Mesothelial cell of epicardium (in vitro differentiated cells): ENCODE measurements at regions not wholly inside any gene's neighbourhood (a gene's known extent, or its start where the extent isn't known, plus 50 kb on each side); places are given as distances from the start of the nearest gene placed in this dataset.
"Not testable (repeated sequence)": the region's sequence is repeated elsewhere in the genome, so short reads cannot be mapped to it uniquely, and the experiment has no call there.

ENCODE experiments used
- DNase-seq, 2 experiments: peaks; one replicate each; pipeline ENCODE4 v3.0.0; 2021; ENCODE audit warnings: low spot score in 2 of 2; ENCODE audit not compliant: unreplicated experiment in 2 of 2
- H3K27ac Mint-ChIP-seq: 2 replicates; pipeline ENCODE4 v1.8.0; 2021; ENCODE audit warnings: mixed read lengths
- H3K27me3 Mint-ChIP-seq: 2 replicates; pipeline ENCODE4 v1.8.0; 2021; ENCODE audit warnings: low read depth, mixed read lengths
- H3K36me3 Mint-ChIP-seq: 2 replicates; pipeline ENCODE4 v1.8.0; 2021; ENCODE audit warnings: mixed read lengths
- H3K4me1 Mint-ChIP-seq: 2 replicates; pipeline ENCODE4 v1.8.0; 2021; ENCODE audit warnings: mixed read lengths
- H3K4me3 Mint-ChIP-seq: 2 replicates; pipeline ENCODE4 v1.8.0; 2021; ENCODE audit warnings: mild to moderate bottlenecking, moderate library complexity, mixed read lengths
- H3K9me3 Mint-ChIP-seq: 2 replicates; pipeline ENCODE4 v1.8.0; 2021; ENCODE audit warnings: mixed read lengths
- TF ChIP-seq, protein P1 (sequence below): fragments of 200-600 bp; sonication (generic); IDR thresholded peaks from one replicate; pipeline ENCODE4 v1.5.0; 2021; ENCODE audit warnings: antibody characterized with exemption; ENCODE audit not compliant: unreplicated experiment

DNA sequence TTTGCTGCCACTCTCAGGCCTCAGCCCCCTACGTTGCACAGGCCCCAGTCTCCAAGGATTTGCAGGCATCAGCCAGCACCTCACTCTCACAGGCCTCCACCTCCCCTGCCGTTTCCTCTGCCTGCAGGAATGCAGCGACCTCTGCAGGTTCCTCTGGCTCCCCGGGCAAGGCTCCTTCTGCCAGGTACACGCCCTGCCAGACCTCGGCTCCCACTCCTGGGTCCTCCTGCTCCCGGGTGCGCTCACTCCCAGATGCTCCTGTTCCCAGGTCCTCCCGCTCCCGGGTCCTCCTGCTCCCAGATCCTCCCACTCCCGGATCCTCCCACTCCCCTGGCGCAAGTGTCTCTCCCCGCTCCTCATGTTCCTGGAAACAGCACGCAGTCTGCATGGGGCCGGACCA, 144.4 kb upstream of the RADX start:
- H3K9me3 Mint-ChIP-seq: peaks cover 16% of the 10 kb centered on the region
- no peaks in the 10 kb centered on the region for H3K36me3 Mint-ChIP-seq
- no peak for DNase-seq
- TF ChIP-seq, protein P1, sequence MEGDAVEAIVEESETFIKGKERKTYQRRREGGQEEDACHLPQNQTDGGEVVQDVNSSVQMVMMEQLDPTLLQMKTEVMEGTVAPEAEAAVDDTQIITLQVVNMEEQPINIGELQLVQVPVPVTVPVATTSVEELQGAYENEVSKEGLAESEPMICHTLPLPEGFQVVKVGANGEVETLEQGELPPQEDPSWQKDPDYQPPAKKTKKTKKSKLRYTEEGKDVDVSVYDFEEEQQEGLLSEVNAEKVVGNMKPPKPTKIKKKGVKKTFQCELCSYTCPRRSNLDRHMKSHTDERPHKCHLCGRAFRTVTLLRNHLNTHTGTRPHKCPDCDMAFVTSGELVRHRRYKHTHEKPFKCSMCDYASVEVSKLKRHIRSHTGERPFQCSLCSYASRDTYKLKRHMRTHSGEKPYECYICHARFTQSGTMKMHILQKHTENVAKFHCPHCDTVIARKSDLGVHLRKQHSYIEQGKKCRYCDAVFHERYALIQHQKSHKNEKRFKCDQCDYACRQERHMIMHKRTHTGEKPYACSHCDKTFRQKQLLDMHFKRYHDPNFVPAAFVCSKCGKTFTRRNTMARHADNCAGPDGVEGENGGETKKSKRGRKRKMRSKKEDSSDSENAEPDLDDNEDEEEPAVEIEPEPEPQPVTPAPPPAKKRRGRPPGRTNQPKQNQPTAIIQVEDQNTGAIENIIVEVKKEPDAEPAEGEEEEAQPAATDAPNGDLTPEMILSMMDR: no peak
- H3K27ac Mint-ChIP-seq: no peak overlapping the region
- no peaks in the 10 kb centered on the region for H3K4me1 Mint-ChIP-seq
- H3K4me3 Mint-ChIP-seq: no peak overlapping the region
- H3K27me3 Mint-ChIP-seq: peaks cover 2% of the 10 kb centered on the region

DNA sequence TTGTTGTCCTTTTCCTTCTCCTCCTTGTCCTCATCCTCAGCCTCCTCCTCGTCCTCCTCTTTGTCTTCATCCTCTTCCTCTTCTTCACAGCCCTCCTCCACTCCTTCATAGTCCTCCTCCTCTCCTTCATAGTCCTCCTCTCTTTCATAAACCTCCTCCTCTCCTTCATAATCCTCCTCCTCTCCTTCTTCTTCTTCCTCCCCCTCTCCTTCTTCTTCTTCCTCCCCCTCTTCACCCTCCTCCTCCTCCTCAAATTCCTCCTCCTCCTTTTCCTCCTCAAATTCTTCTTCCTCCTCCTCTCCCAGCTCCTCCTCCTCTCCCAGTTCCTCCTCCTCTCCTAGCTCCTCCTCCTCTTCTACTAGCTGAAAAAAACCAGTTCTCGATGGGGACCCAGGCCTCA, 143.8 kb upstream of the RADX start:
- no peak overlapping the region for H3K4me3 Mint-ChIP-seq
- H3K27me3 Mint-ChIP-seq: peaks cover 2% of the 10 kb centered on the region
- H3K9me3 Mint-ChIP-seq: peaks cover 16% of the 10 kb centered on the region
- H3K36me3 Mint-ChIP-seq: no peaks in the 10 kb centered on the region
- no peak overlapping the region for H3K27ac Mint-ChIP-seq
- H3K4me1 Mint-ChIP-seq: no peaks in the 10 kb centered on the region
- TF ChIP-seq, protein P1: no peak
- DNase-seq: no peak

DNA sequence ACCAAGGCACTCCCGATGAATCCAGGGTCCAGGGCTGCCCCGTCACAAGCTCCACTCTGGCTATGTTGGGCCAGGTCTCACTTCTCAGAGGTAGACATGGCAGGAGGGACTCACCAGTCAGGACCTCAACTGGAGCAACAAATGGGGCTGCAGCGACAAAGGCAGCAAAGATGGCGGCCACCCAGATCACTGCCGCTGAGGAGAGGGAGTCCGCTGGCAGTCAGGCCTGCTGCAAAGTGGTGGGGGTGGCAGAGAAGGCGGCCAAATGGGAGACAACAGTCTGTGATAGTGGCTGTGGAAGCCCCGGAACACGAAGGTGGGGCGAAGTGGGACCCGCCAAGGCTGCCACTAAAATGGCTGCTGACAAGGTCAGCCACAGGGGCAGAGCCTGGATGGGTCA, 143.3 kb upstream of the RADX start:
- no peak overlapping the region for H3K4me3 Mint-ChIP-seq
- DNase-seq: no peak
- H3K9me3 Mint-ChIP-seq: peaks cover 13% of the 10 kb centered on the region
- H3K27ac Mint-ChIP-seq: no peak overlapping the region
- TF ChIP-seq, protein P1: no peak
- peaks cover 2% of the 10 kb centered on the region for H3K27me3 Mint-ChIP-seq
- no peaks in the 10 kb centered on the region for H3K4me1 Mint-ChIP-seq
- no peaks in the 10 kb centered on the region for H3K36me3 Mint-ChIP-seq

DNA sequence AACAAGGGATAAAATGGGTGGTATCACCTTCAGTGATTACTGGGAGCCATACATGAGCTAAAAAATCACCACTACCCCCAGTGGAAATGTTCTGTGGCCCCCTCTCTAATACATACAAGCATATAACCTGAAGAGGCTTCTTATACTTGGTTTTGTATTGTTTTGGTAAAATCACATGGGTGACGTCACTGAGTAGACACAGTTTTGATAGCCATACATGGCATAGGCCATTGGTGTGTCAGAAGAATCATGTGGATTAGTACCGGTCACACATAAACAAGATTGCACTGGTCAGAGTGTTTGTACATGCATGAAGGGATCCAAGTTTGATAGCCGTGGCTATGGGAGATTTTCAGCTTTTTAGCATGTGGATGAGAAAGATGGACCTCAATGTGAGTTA, 131.9 kb upstream of the RADX start:
- Mint-ChIP-seq H3K4me1 (no peaks in the 10 kb centered on the region), H3K27me3 (no peaks in the 10 kb centered on the region), H3K27ac (no peak overlapping the region), H3K36me3 (no peaks in the 10 kb centered on the region), H3K4me3 (no peak overlapping the region), H3K9me3 (peaks cover 16% of the 10 kb centered on the region)
- TF ChIP-seq, protein P1: no peak
- DNase-seq: no peak

DNA sequence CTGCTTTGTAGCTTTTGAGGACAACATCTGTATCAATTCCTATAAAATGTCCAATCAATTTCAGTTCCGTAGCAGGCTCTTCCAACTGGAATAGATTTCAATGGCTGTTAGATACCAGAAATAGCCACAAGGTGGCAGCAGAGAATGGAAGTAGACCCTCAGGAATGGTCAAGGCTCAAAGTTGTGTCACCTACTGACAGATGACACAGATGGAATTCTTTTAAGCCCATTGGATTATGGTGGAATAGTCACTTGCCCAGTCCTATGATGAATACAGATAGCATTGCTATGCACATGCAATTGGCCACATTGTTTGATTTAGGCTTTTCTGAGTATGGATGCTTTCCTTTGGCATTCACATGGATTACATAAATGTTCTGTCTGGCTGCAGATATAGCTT, 130.4 kb upstream of the RADX start:
- no peaks in the 10 kb centered on the region for H3K36me3 Mint-ChIP-seq
- no peak for DNase-seq
- no peak overlapping the region for H3K27ac Mint-ChIP-seq
- peaks cover 11% of the 10 kb centered on the region for H3K9me3 Mint-ChIP-seq
- H3K4me3 Mint-ChIP-seq: no peak overlapping the region
- TF ChIP-seq, protein P1: peak; percentile 84
- no peaks in the 10 kb centered on the region for H3K4me1 Mint-ChIP-seq
- peaks cover 3% of the 10 kb centered on the region for H3K27me3 Mint-ChIP-seq

DNA sequence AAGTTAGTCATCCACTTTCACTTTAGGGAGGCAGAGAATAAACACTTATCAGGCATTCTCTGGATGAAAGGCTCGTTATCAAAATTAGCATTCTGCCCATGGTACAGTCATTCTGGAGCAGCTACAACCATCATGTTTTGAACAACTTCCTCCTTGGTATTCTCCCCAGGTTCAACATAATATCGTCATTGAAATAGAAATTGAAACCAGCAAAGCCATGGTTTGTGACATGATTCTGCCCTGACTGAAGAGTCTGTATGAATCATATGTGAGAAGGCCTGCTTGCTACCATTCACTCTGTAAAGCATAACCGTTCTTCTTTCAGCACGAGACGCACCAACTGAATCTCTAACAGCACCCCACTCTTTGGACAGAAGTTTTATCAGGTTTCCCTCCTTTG, 127.5 kb upstream of the RADX start:
- DNase-seq: no peak
- H3K27ac Mint-ChIP-seq: no peak overlapping the region
- peaks cover 12% of the 10 kb centered on the region for H3K9me3 Mint-ChIP-seq
- H3K4me1 Mint-ChIP-seq: no peaks in the 10 kb centered on the region
- TF ChIP-seq, protein P1: no peak
- H3K27me3 Mint-ChIP-seq: peaks cover 3% of the 10 kb centered on the region
- no peak overlapping the region for H3K4me3 Mint-ChIP-seq
- H3K36me3 Mint-ChIP-seq: no peaks in the 10 kb centered on the region

DNA sequence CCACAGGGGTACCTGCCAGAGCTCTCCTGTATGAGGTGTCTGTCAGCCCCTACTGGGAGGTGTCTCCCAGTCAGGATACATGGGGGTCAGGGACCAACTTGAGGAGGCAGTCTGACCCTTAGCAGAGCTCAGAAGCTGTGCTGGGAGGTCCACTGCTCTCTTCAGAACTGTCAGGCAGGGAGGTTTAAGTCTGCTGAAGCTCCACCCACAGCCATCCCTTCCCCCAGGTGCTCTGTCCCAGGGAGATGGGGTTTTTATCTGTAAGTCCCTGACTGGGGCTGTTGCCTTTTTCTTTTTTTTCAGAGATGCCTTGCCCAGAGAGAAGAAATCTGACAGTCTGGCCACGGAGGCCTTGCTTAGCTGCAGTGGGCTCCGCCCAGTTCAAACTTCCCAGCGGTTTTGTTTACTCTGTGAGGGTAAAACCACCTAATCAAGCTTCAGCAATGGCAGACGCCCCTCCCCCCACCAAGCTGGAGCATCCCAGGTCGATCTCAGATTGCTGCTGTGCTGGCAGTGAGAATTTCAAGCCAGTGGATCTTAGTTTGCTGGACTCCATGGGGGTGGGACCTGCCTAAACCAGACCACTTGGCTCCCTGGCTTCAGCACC, 118.5 kb upstream of the RADX start:
- DNase-seq, H3K36me3 Mint-ChIP-seq, H3K4me3 Mint-ChIP-seq, H3K4me1 Mint-ChIP-seq, H3K27ac Mint-ChIP-seq, H3K27me3 Mint-ChIP-seq: not testable (repeated sequence)
- H3K9me3 Mint-ChIP-seq: peaks cover 44% of the 10 kb centered on the region
